Glutamatergic neuron (in vitro differentiated cells): ENCODE measurements at regions not wholly inside any gene's neighbourhood (a gene's known extent, or its start where the extent isn't known, plus 50 kb on each side); places are given as distances from the start of the nearest gene placed in this dataset.

Experiments
- DNase-seq: peaks from one replicate; pipeline ENCODE4 v3.0.0; 2022
- H3K27ac Mint-ChIP-seq: one replicate; pipeline ENCODE4 v1.8.0; 2020; ENCODE audit warnings: mild to moderate bottlenecking, mixed read lengths, inconsistent platforms; ENCODE audit not compliant: unreplicated experiment
- H3K27me3 Mint-ChIP-seq: one replicate; pipeline ENCODE4 v1.8.0; 2020; ENCODE audit warnings: mild to moderate bottlenecking, moderate library complexity, mixed read lengths, inconsistent platforms; ENCODE audit not compliant: unreplicated experiment
- H3K36me3 Mint-ChIP-seq: one replicate; pipeline ENCODE4 v1.8.0; 2020; ENCODE audit warnings: mild to moderate bottlenecking, mixed read lengths, inconsistent platforms; ENCODE audit not compliant: unreplicated experiment
- H3K4me1 Mint-ChIP-seq: one replicate; pipeline ENCODE4 v1.8.0; 2020; ENCODE audit warnings: mild to moderate bottlenecking, low read depth, mixed read lengths, inconsistent platforms; ENCODE audit not compliant: unreplicated experiment
- H3K4me3 Mint-ChIP-seq: one replicate; pipeline ENCODE4 v1.8.0; 2020; ENCODE audit warnings: mild to moderate bottlenecking, mixed read lengths, inconsistent platforms; ENCODE audit not compliant: unreplicated experiment
- H3K9me3 Mint-ChIP-seq: one replicate; pipeline ENCODE4 v1.8.0; 2020; ENCODE audit warnings: mild to moderate bottlenecking, moderate library complexity, mixed read lengths, inconsistent platforms; ENCODE audit not compliant: unreplicated experiment
- TF ChIP-seq, protein P1 (sequence below): fragments of 200-600 bp; sonication (generic); IDR thresholded peaks from one replicate; pipeline ENCODE4 v1.5.0; 2021; ENCODE audit not compliant: partially characterized antibody, unreplicated experiment

GRCh38 chr2:62348700-62349099, 152.8 kb downstream of the B3GNT2 start:
- DNase-seq: no peak

GRCh38 chr2:62347563-62348270, 151.8 kb downstream of the B3GNT2 start:
- Mint-ChIP-seq H3K27ac (no peak overlapping the region), H3K4me3 (no peak overlapping the region), H3K27me3 (no peaks in the 10 kb centered on the region), H3K36me3 (peaks cover 7% of the 10 kb centered on the region), H3K9me3 (peaks cover 8% of the 10 kb centered on the region), H3K4me1 (no peaks in the 10 kb centered on the region)
- DNase-seq: no peak
- TF ChIP-seq, protein P1, sequence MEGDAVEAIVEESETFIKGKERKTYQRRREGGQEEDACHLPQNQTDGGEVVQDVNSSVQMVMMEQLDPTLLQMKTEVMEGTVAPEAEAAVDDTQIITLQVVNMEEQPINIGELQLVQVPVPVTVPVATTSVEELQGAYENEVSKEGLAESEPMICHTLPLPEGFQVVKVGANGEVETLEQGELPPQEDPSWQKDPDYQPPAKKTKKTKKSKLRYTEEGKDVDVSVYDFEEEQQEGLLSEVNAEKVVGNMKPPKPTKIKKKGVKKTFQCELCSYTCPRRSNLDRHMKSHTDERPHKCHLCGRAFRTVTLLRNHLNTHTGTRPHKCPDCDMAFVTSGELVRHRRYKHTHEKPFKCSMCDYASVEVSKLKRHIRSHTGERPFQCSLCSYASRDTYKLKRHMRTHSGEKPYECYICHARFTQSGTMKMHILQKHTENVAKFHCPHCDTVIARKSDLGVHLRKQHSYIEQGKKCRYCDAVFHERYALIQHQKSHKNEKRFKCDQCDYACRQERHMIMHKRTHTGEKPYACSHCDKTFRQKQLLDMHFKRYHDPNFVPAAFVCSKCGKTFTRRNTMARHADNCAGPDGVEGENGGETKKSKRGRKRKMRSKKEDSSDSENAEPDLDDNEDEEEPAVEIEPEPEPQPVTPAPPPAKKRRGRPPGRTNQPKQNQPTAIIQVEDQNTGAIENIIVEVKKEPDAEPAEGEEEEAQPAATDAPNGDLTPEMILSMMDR: no peak

More at GRCh38 chr2:62348700-62349099, 152.8 kb downstream of the B3GNT2 start:
- H3K36me3 Mint-ChIP-seq: peaks cover 7% of the 10 kb centered on the region
- TF ChIP-seq, protein P1: no peak
- H3K4me1 Mint-ChIP-seq: no peaks in the 10 kb centered on the region
- H3K27me3 Mint-ChIP-seq: no peaks in the 10 kb centered on the region
- peaks cover 8% of the 10 kb centered on the region for H3K9me3 Mint-ChIP-seq
- H3K27ac Mint-ChIP-seq: no peak overlapping the region
- no peak overlapping the region for H3K4me3 Mint-ChIP-seq

GRCh38 chr2:62344472-62344871, 148.6 kb downstream of the B3GNT2 start:
- Mint-ChIP-seq H3K4me1 (peaks cover 2% of the 10 kb centered on the region), H3K9me3 (peaks cover 2% of the 10 kb centered on the region), H3K36me3 (no peaks in the 10 kb centered on the region), H3K27me3 (no peaks in the 10 kb centered on the region), H3K4me3 (no peak overlapping the region), H3K27ac (no peak overlapping the region)
- no peak for DNase-seq
- TF ChIP-seq, protein P1: no peak

- H3K9me3 Mint-ChIP-seq: peaks cover 2% of the 10 kb centered on the region
- H3K4me3 Mint-ChIP-seq: no peak overlapping the region
- H3K36me3 Mint-ChIP-seq: no peaks in the 10 kb centered on the region
- DNase-seq: no peak
- no peak overlapping the region for H3K27ac Mint-ChIP-seq
- no peaks in the 10 kb centered on the region for H3K27me3 Mint-ChIP-seq
- TF ChIP-seq, protein P1: no peak
- peaks cover 2% of the 10 kb centered on the region for H3K4me1 Mint-ChIP-seq
Measured at GRCh38 chr2:62343636-62344337, 147.9 kb downstream of the B3GNT2 start.

- Mint-ChIP-seq H3K36me3 (no peaks in the 10 kb centered on the region), H3K27ac (no peak overlapping the region), H3K4me1 (peaks cover 4% of the 10 kb centered on the region), H3K27me3 (no peaks in the 10 kb centered on the region), H3K9me3 (peaks cover 2% of the 10 kb centered on the region), H3K4me3 (no peak overlapping the region)
- DNase-seq: no peak
- TF ChIP-seq, protein P1: no peak
Measured at GRCh38 chr2:62343206-62343605, 147.3 kb downstream of the B3GNT2 start.
